Astrocyte of the spinal cord (primary cell): ENCODE measurements at regions not wholly inside any gene's neighbourhood (a gene's known extent, or its start where the extent isn't known, plus 50 kb on each side); places are given as distances from the start of the nearest gene placed in this dataset.
"Not testable (repeated sequence)": the region's sequence is repeated elsewhere in the genome, so short reads cannot be mapped to it uniquely, and the experiment has no call there.

Experiments
- DNase-seq: peaks from one replicate; pipeline ENCODE4 v3.0.0; 2011; ENCODE audit warnings: low read depth, low spot score
- H3K4me3 ChIP-seq: 2 replicates; pipeline ENCODE4 v1.5.1; 2011; ENCODE audit warnings: low read depth, mild to moderate bottlenecking, low read length, moderate library complexity
- in situ Hi-C: cut with HindIII; loops from 2 replicates; pipeline ENCODE4 v1.10.0; 2017; ENCODE audit warnings: low sequenced_read_pairs
- TF ChIP-seq, protein P1 (sequence below): IDR thresholded peaks from 2 replicates; pipeline ENCODE4 v1.5.1; 2012; ENCODE audit warnings: low read depth, mild to moderate bottlenecking, low read length, inconsistent platforms

GRCh38 chr13:86313421-86313820, 514.2 kb upstream of the SLITRK6 start:
- in situ Hi-C loops = no loop called here
- TF ChIP-seq, protein P1, sequence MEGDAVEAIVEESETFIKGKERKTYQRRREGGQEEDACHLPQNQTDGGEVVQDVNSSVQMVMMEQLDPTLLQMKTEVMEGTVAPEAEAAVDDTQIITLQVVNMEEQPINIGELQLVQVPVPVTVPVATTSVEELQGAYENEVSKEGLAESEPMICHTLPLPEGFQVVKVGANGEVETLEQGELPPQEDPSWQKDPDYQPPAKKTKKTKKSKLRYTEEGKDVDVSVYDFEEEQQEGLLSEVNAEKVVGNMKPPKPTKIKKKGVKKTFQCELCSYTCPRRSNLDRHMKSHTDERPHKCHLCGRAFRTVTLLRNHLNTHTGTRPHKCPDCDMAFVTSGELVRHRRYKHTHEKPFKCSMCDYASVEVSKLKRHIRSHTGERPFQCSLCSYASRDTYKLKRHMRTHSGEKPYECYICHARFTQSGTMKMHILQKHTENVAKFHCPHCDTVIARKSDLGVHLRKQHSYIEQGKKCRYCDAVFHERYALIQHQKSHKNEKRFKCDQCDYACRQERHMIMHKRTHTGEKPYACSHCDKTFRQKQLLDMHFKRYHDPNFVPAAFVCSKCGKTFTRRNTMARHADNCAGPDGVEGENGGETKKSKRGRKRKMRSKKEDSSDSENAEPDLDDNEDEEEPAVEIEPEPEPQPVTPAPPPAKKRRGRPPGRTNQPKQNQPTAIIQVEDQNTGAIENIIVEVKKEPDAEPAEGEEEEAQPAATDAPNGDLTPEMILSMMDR = no peak
- DNase-seq = no peak
- H3K4me3 ChIP-seq = no peak overlapping the region

GRCh38 chr13:86318450-86318849, 519.2 kb upstream of the SLITRK6 start:
- no peak overlapping the region for H3K4me3 ChIP-seq
- no peak for DNase-seq
- in situ Hi-C loops = no loop called here
- TF ChIP-seq, protein P1 = no peak

DNA sequence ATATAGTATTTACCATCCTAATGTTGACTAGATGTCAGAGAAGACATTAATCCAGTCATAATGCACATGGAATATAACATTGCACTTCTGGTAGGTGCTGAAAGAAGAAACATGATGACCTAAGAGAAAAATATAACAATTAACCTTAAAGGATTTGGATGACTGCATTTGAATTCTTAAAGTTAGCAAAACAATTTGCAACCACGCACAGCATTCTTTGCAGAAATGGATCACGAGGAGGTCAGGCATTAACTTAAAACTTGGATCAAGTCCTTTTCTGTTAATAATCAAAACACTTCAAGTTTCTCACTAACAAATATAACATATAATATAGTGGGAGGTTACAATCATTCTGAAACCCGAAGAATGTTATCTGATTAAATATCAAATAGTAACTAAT, 525.0 kb upstream of the SLITRK6 start:
- no peak overlapping the region for H3K4me3 ChIP-seq
- no peak for DNase-seq
- TF ChIP-seq, protein P1 = no peak
- in situ Hi-C loops = no loop called here

- in situ Hi-C loops = no loop called here
- no peak overlapping the region for H3K4me3 ChIP-seq
- no peak for DNase-seq
- TF ChIP-seq, protein P1 = no peak
These were observed 556.1 kb upstream of the SLITRK6 start for GRCh38 chr13:86355301-86355700.

DNA sequence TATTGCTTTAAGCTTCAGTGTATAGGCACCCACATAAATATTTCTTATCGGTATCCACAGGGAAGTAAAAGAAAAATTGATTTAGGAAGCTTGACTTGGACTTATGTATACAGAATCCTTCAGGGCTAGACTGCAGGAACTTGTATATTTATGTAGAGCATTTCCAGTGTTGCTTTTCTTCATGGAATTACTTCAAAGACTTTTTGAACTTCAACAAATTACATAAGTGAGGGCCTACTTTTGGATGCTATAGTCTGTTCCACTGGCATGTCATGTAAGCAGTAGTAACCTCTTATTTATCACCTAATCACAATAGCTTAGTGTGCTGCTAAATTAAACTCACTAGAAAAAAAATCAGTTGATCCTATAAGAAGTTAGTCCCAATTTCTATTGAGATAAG, 557.9 kb upstream of the SLITRK6 start:
- in situ Hi-C loops = no loop called here
- TF ChIP-seq, protein P1 = no peak
- no peak overlapping the region for H3K4me3 ChIP-seq
- DNase-seq = no peak

DNA sequence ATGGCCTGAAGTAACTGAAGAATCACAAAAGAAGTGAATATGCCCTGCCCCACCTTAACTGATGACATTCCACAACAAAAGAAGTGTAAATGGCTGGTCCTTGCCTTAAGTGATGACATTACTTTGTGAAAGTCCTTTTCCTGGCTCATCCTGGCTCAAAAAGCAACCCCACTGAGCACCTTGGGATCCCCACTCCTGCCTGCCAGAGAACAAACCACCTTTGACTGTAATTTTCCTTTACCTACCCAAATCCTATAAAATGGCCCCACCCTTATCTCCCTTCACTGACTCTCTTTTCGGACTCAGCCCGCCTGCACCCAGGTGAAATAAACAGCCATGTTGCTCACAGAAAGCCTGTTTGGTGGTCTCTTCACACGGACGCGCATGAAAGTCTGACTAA, 564.5 kb upstream of the SLITRK6 start:
- DNase-seq, H3K4me3 ChIP-seq, in situ Hi-C loops: not testable (repeated sequence)

GRCh38 chr13:86368924-86369323, 569.7 kb upstream of the SLITRK6 start:
- no peak for DNase-seq
- in situ Hi-C loops = no loop called here
- TF ChIP-seq, protein P1 = no peak
- no peak overlapping the region for H3K4me3 ChIP-seq
